NB4 (cell line): ENCODE measurements at regions not wholly inside any gene's neighbourhood (a gene's known extent, or its start where the extent isn't known, plus 50 kb on each side); places are given as distances from the start of the nearest gene placed in this dataset.

ENCODE experiments used
- MYC ChIP-seq: IDR thresholded peaks from 2 replicates; pipeline ENCODE4 v1.6.1; 2011; ENCODE audit warnings: low read depth, low read length
- POLR2A ChIP-seq: IDR thresholded peaks from 2 replicates; pipeline ENCODE4 v1.6.1; 2011; ENCODE audit warnings: mild to moderate bottlenecking; ENCODE audit not compliant: insufficient read length; ENCODE audit errors: extremely low read depth
- TF ChIP-seq, protein P1 (sequence below): IDR thresholded peaks from one replicate; pipeline ENCODE4 v1.5.1; 2012; ENCODE audit warnings: low read depth, low read length
- TF ChIP-seq, protein P2 (sequence below): IDR thresholded peaks from 2 replicates; pipeline ENCODE4 v1.6.1; 2011; ENCODE audit warnings: low read depth, low read length

DNA sequence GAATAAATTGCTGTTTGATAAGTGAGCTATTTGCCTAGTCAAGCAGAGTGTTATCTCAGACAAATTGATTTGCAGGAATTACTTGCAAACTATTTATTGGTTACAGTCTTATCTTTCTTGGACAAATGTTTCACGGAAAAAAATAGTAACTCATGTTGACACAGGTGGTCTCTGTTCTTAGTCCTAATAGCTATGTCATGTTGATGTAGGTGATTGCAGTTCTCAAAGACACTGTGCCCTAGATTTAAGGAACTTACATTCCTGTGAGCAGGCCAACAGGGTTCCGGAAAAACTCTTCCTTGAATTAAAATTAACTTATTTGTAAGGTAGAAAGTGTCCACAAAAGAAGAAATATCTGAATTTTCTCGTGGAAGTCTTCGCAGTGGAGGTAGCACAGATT is 109.6 kb upstream of the SLCO6A1 start:
- TF ChIP-seq, protein P1, sequence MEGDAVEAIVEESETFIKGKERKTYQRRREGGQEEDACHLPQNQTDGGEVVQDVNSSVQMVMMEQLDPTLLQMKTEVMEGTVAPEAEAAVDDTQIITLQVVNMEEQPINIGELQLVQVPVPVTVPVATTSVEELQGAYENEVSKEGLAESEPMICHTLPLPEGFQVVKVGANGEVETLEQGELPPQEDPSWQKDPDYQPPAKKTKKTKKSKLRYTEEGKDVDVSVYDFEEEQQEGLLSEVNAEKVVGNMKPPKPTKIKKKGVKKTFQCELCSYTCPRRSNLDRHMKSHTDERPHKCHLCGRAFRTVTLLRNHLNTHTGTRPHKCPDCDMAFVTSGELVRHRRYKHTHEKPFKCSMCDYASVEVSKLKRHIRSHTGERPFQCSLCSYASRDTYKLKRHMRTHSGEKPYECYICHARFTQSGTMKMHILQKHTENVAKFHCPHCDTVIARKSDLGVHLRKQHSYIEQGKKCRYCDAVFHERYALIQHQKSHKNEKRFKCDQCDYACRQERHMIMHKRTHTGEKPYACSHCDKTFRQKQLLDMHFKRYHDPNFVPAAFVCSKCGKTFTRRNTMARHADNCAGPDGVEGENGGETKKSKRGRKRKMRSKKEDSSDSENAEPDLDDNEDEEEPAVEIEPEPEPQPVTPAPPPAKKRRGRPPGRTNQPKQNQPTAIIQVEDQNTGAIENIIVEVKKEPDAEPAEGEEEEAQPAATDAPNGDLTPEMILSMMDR = no peak
- TF ChIP-seq POLR2A = no peak
- no peak for TF ChIP-seq MYC
- TF ChIP-seq, protein P2, sequence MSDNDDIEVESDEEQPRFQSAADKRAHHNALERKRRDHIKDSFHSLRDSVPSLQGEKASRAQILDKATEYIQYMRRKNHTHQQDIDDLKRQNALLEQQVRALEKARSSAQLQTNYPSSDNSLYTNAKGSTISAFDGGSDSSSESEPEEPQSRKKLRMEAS = no peak
